GM12878 (cell line): ENCODE measurements at regions not wholly inside any gene's neighbourhood (a gene's known extent, or its start where the extent isn't known, plus 50 kb on each side); places are given as distances from the start of the nearest gene placed in this dataset.

Experiments
- ATAC-seq: fragments of 200-7000 bp; cut with Tn5 transposase; 3 replicates; pipeline ENCODE4 v1.9.1; 2020; ENCODE audit warnings: mild to moderate bottlenecking, moderate library complexity
- BruUV-seq: library from RNA; stranded (reverse); fragments of 400-500 nt; replicated peaks from 2 replicates; lab custom pipeline; 2021; lab: Mats Ljungman, UMichigan
- CTCF ChIA-PET: fragments of 300-600 bp; sonication (Branson Sonifier 250); formaldehyde crosslinking; extraction: SDS; loops from one replicate; lab custom pipeline; 2021; ENCODE audit warnings: inconsistent platforms; lab: Yijun Ruan, JAX
- POLR2A ChIA-PET: fragments of 350-600 bp; formaldehyde crosslinking; extraction: SDS; loops from one replicate; lab custom pipeline; 2021; ENCODE audit warnings: inconsistent platforms; lab: Charles Lee
- RAD21 ChIA-PET: fragments of 300-600 bp; sonication (Branson Sonifier 250); formaldehyde crosslinking; loops from one replicate; lab custom pipeline; 2023; ENCODE audit warnings: antibody characterized with exemption; ENCODE audit not compliant: unreplicated experiment; lab: Charles Lee
- SMC1A ChIA-PET: fragments of 300-600 bp; sonication (Branson Sonifier 250); formaldehyde crosslinking; loops from one replicate; lab custom pipeline; 2023; ENCODE audit not compliant: unreplicated experiment, uncharacterized antibody; lab: Charles Lee
- DNase-seq: peaks from one replicate; pipeline ENCODE4 v3.0.0-alpha.2; 2011; ENCODE audit warnings: low read depth, low spot score
- FAIRE-seq: peaks from 3 replicates; lab custom pipeline; 2011; peaks lifted over from hg19 to GRCh38; lab: Jason Lieb, UNC
- H2AFZ ChIP-seq: 2 replicates; pipeline ENCODE4 v1.6.0; 2011; ENCODE audit warnings: low read depth, low read length, control low read depth; ENCODE audit not compliant: control insufficient read depth
- H3K27ac ChIP-seq: 2 replicates; pipeline ENCODE4 v1.5.1; 2011; ENCODE audit warnings: control low read depth; ENCODE audit not compliant: control insufficient read depth, insufficient read depth
- H3K27me3 ChIP-seq, 2 experiments: replicated peaks in 1 of 2; 2 replicates each; pipeline versions ENCODE4 v1.6.0 to v1.6.1; 2011; ENCODE audit warnings: low read length in 1 of 2; ENCODE audit not compliant: control insufficient read depth in 2 of 2, insufficient read depth in 2 of 2
- H3K36me3 ChIP-seq, 2 experiments: 2 replicates each; pipeline ENCODE4 v1.5.1; 2011; ENCODE audit warnings: low read length in 1 of 2; ENCODE audit not compliant: control insufficient read depth in 2 of 2, insufficient read depth in 2 of 2
- H3K4me1 ChIP-seq: 2 replicates; pipeline ENCODE4 v1.6.1; 2011; ENCODE audit warnings: mild to moderate bottlenecking, low read length, moderate library complexity, mixed read lengths; ENCODE audit not compliant: control insufficient read depth, insufficient read depth
- H3K4me2 ChIP-seq: 2 replicates; pipeline ENCODE4 v1.6.0; 2011; ENCODE audit warnings: control low read depth; ENCODE audit not compliant: control insufficient read depth, insufficient read depth
- H3K4me3 ChIP-seq: fragments of 200-600 bp; sonication (generic); 2 replicates; pipeline ENCODE4 v1.5.1; 2016
- H3K79me2 ChIP-seq: 2 replicates; pipeline ENCODE4 v1.6.0; 2011; ENCODE audit warnings: low read length; ENCODE audit not compliant: control insufficient read depth, insufficient read depth
- H3K9ac ChIP-seq: 2 replicates; pipeline ENCODE4 v1.8.0; 2011; ENCODE audit warnings: low read length, control low read depth, mixed read lengths; ENCODE audit not compliant: control insufficient read depth, insufficient read depth
- H3K9me3 ChIP-seq: replicated peaks from 3 replicates; pipeline ENCODE4 v1.5.1; 2011; ENCODE audit warnings: mild to moderate bottlenecking, low read length; ENCODE audit not compliant: control insufficient read depth, insufficient read depth
- H4K20me1 ChIP-seq: 2 replicates; pipeline ENCODE4 v1.6.0; 2011; ENCODE audit not compliant: control insufficient read depth, insufficient read depth
- BMI1 ChIP-seq: fragments of 450-650 bp; IDR thresholded peaks from 2 replicates; pipeline ENCODE4 v1.6.1; 2016; ENCODE audit warnings: mild to moderate bottlenecking, moderate library complexity, borderline replicate concordance
- FOXK2 ChIP-seq: fragments of 450-650 bp; IDR thresholded peaks from 2 replicates; pipeline ENCODE4 v1.6.1; 2017; ENCODE audit warnings: mild to moderate bottlenecking, moderate library complexity
- SREBF2 ChIP-seq: IDR thresholded peaks from 2 replicates; pipeline ENCODE4 v1.6.1; 2012; ENCODE audit warnings: mild to moderate bottlenecking, low read length
- WGBS: methylation state at CpG from one replicate; pipeline ENCODE4 v1.1.6; 2016; ENCODE audit warnings: low lambda C conversion rate; ENCODE audit not compliant: insufficient replicate concordance, insufficient coverage; ENCODE audit errors: missing lambda C conversion rate; 5-methylcytosine and 5-hydroxymethylcytosine counted together
- in situ Hi-C: fragments of 300-500 bp; cut with MboI; formaldehyde crosslinking; loops from 9 replicates; pipeline ENCODE4 v1.14.3; 2018; ENCODE audit warnings: mixed read lengths
- intact Hi-C: fragments of 100-400 bp; cut with micrococcal nuclease; formaldehyde crosslinking; loops from one replicate; pipeline ENCODE4 v1.14.2; 2022; ENCODE audit not compliant: unreplicated experiment
- TF ChIP-seq, protein P1 (sequence below): fragments of 450-650 bp; IDR thresholded peaks from 2 replicates; pipeline ENCODE4 v1.6.1; 2018; ENCODE audit warnings: mild to moderate bottlenecking, low read depth, moderate library complexity; ENCODE audit not compliant: partially characterized antibody
- TF ChIP-seq, protein P2 (sequence below): fragments of 450-650 bp; IDR thresholded peaks from 2 replicates; pipeline ENCODE4 v1.6.1; 2017; ENCODE audit warnings: mild to moderate bottlenecking, moderate library complexity

DNA sequence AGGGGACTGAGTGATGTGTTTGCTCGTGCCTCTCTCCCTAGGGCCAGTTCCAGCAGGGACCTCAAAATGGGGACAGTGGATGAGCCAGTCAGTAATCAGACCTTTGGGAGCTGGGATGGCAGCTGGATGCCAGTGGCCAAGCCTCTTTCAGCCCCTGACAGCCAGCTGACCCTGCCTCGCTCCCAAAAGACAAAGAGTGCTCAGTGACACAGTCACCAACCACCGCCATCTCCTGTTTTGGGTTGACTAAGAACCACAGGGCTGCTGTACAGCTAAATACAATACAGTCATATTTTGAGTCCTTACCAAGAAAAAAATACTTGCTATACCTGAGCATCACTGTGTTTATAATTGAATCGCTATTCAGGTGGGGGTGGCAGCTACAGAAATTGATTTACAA, 75.7 kb downstream of the POU3F3 start (continued):
- TF ChIP-seq, protein P1, sequence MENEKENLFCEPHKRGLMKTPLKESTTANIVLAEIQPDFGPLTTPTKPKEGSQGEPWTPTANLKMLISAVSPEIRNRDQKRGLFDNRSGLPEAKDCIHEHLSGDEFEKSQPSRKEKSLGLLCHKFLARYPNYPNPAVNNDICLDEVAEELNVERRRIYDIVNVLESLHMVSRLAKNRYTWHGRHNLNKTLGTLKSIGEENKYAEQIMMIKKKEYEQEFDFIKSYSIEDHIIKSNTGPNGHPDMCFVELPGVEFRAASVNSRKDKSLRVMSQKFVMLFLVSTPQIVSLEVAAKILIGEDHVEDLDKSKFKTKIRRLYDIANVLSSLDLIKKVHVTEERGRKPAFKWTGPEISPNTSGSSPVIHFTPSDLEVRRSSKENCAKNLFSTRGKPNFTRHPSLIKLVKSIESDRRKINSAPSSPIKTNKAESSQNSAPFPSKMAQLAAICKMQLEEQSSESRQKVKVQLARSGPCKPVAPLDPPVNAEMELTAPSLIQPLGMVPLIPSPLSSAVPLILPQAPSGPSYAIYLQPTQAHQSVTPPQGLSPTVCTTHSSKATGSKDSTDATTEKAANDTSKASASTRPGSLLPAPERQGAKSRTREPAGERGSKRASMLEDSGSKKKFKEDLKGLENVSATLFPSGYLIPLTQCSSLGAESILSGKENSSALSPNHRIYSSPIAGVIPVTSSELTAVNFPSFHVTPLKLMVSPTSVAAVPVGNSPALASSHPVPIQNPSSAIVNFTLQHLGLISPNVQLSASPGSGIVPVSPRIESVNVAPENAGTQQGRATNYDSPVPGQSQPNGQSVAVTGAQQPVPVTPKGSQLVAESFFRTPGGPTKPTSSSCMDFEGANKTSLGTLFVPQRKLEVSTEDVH: no peak
- TF ChIP-seq FOXK2 (no peak), BMI1 (no peak)
- TF ChIP-seq, protein P2, sequence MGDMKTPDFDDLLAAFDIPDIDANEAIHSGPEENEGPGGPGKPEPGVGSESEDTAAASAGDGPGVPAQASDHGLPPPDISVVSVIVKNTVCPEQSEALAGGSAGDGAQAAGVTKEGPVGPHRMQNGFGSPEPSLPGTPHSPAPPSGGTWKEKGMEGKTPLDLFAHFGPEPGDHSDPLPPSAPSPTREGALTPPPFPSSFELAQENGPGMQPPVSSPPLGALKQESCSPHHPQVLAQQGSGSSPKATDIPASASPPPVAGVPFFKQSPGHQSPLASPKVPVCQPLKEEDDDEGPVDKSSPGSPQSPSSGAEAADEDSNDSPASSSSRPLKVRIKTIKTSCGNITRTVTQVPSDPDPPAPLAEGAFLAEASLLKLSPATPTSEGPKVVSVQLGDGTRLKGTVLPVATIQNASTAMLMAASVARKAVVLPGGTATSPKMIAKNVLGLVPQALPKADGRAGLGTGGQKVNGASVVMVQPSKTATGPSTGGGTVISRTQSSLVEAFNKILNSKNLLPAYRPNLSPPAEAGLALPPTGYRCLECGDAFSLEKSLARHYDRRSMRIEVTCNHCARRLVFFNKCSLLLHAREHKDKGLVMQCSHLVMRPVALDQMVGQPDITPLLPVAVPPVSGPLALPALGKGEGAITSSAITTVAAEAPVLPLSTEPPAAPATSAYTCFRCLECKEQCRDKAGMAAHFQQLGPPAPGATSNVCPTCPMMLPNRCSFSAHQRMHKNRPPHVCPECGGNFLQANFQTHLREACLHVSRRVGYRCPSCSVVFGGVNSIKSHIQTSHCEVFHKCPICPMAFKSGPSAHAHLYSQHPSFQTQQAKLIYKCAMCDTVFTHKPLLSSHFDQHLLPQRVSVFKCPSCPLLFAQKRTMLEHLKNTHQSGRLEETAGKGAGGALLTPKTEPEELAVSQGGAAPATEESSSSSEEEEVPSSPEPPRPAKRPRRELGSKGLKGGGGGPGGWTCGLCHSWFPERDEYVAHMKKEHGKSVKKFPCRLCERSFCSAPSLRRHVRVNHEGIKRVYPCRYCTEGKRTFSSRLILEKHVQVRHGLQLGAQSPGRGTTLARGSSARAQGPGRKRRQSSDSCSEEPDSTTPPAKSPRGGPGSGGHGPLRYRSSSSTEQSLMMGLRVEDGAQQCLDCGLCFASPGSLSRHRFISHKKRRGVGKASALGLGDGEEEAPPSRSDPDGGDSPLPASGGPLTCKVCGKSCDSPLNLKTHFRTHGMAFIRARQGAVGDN: no peak

DNA sequence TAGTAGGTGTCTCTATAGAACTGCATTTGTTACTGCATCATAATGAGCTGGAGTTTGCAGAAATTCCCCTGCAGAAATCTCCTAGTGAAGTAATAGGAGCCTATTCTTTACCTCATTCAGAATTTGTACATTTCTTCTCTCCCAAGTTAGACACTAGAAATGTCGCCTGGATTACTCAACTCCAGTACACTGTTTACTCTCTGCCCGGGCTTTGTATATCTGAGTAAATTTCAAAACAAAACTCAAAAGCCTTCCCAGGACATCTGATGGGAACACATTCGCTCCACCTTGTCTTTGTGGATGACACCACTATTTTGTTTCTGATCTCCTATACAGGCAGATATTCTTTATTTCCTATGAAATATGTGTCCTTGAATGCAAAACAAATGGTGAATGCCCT, 76.8 kb downstream of the POU3F3 start:
- RAD21 ChIA-PET: no interaction called here
- in situ Hi-C loops: no loop called here

More for the DNA sequence above, 76.8 kb downstream of the POU3F3 start:
- ChIA-PET POLR2A (no interaction called here), CTCF (no interaction called here), SMC1A (no interaction called here)
- DNase-seq: no peak
- H3K4me1 ChIP-seq: no peaks in the 10 kb centered on the region
- H3K27ac ChIP-seq: no peak overlapping the region
- H3K9me3 ChIP-seq: no peaks in the 10 kb centered on the region
- intact Hi-C loops: no loop called here
- no peaks in the 10 kb centered on the region for H3K36me3 ChIP-seq
- 47% methylated on average over 3 of the region's 3 CpGs for WGBS
- no peak overlapping the region for H3K4me2 ChIP-seq
- TF ChIP-seq SREBF2: no peak
- no peaks in the 10 kb centered on the region for H3K27me3 ChIP-seq
- H2AFZ ChIP-seq: no peak overlapping the region
- ATAC-seq: no peak
- H3K9ac ChIP-seq: no peak overlapping the region
- no peak overlapping the region for H3K4me3 ChIP-seq
- H3K79me2 ChIP-seq: no peaks in the 10 kb centered on the region
- FAIRE-seq: no peak
- no TSS peak for BruUV-seq
- H4K20me1 ChIP-seq: no peaks in the 10 kb centered on the region
